ENCODE measurements at regions not wholly inside any gene's neighbourhood (a gene's known extent, or its start where the extent isn't known, plus 50 kb on each side); places are given as distances from the start of the nearest gene placed in this dataset.

- CTCF ChIA-PET, result no interaction called here
- POLR2A ChIA-PET, result interaction anchor here (1.0 kb wide), 1 partner anchor 11 kb away, joined by 3 read pairs; no protein-coding TSS in a partner anchor
- TF ChIP-seq TEAD1 (CRISPR knock-in tag; IDR thresholded peaks at IDR 0.05), result no peak
- no peak for TF ChIP-seq RELA (CRISPR knock-in tag; IDR thresholded peaks at IDR 0.05; ENCODE audit: borderline replicate concordance)
- TF ChIP-seq JAZF1 (CRISPR knock-in tag; IDR thresholded peaks at IDR 0.05), result no peak
- TF ChIP-seq ZNF138 (CRISPR knock-in tag; conservative IDR thresholded peaks at IDR 0.05), result no peak
- no peak for TF ChIP-seq ETV6 (CRISPR knock-in tag; IDR thresholded peaks at IDR 0.05)
- TF ChIP-seq NR3C1 (CRISPR knock-in tag; conservative IDR thresholded peaks at IDR 0.05; ENCODE audit: low read depth), result no peak
- no peak for TF ChIP-seq ZNF232 (CRISPR knock-in tag; IDR thresholded peaks at IDR 0.05)
- no peak for TF ChIP-seq ZNF317 (CRISPR knock-in tag; IDR thresholded peaks at IDR 0.05; ENCODE audit: borderline replicate concordance, low read depth)
- TF ChIP-seq GABPB1 (CRISPR knock-in tag; IDR thresholded peaks at IDR 0.05), result no peak
Observed at GRCh38 chr3:150308037-150308319, 100.1 kb upstream of the TSC22D2 start.

GRCh38 chr3:150307311-150308036 is 100.6 kb upstream of the TSC22D2 start:
- ChIA-PET CTCF (no interaction called here), POLR2A (interaction anchor here (1.0 kb wide), 1 partner anchor 11 kb away, joined by 3 read pairs; no protein-coding TSS in a partner anchor)
- Mint-ChIP-seq H3K4me1 (no peaks in the 10 kb centered on the region), H3K9me3 (no peaks in the 10 kb centered on the region), H3K27ac (no peak overlapping the region), H3K27me3 (ENCODE audit: low read depth) (no peaks in the 10 kb centered on the region), H3K4me3 (no peak overlapping the region), H3K36me3 (no peaks in the 10 kb centered on the region)
- TF ChIP-seq ATF6 (CRISPR knock-in tag; IDR thresholded peaks at IDR 0.05), result no peak
- no peak for DNase-seq (ENCODE audit: low spot score)
- ATAC-seq, result no peak

More at GRCh38 chr3:150308037-150308319, 100.1 kb upstream of the TSC22D2 start:
- no peaks in the 10 kb centered on the region for H3K36me3 Mint-ChIP-seq
- H3K27ac Mint-ChIP-seq, result no peak overlapping the region
- H3K27me3 Mint-ChIP-seq (ENCODE audit: low read depth), result no peaks in the 10 kb centered on the region
- no peaks in the 10 kb centered on the region for H3K9me3 Mint-ChIP-seq
- ATAC-seq, result no peak
- H3K4me1 Mint-ChIP-seq, result no peaks in the 10 kb centered on the region
- H3K4me3 Mint-ChIP-seq, result no peak overlapping the region
- no peak for DNase-seq (ENCODE audit: low spot score)

- no peaks in the 10 kb centered on the region for H3K27me3 Mint-ChIP-seq (ENCODE audit: low read depth)
- no peak overlapping the region for H3K27ac Mint-ChIP-seq
- H3K4me1 Mint-ChIP-seq, result no peaks in the 10 kb centered on the region
- no peak for TF ChIP-seq ATF1 (CRISPR knock-in tag; IDR thresholded peaks at IDR 0.05)
- no peak for TF ChIP-seq NR3C1 (CRISPR knock-in tag; conservative IDR thresholded peaks at IDR 0.05; ENCODE audit: low read depth)
- TF ChIP-seq MYBL2 (CRISPR knock-in tag; IDR thresholded peaks at IDR 0.05), result no peak
- no peak for TF ChIP-seq PREB (CRISPR knock-in tag; IDR thresholded peaks at IDR 0.05; ENCODE audit: borderline replicate concordance)
- no peak for TF ChIP-seq ZNF263 (CRISPR knock-in tag; IDR thresholded peaks at IDR 0.05; ENCODE audit: low read depth)
- TF ChIP-seq HMGXB4 (CRISPR knock-in tag; IDR thresholded peaks at IDR 0.05), result no peak
- TF ChIP-seq NR2C2 (CRISPR knock-in tag; IDR thresholded peaks at IDR 0.05), result no peak
- no peak for TF ChIP-seq AR (CRISPR knock-in tag; IDR thresholded peaks at IDR 0.05)
- no peaks in the 10 kb centered on the region for H3K9me3 Mint-ChIP-seq
- ChIA-PET CTCF (no interaction called here), POLR2A (interaction anchor here (1.0 kb wide), 1 partner anchor 10 kb away, joined by 3 read pairs; no protein-coding TSS in a partner anchor)
- no peaks in the 10 kb centered on the region for H3K36me3 Mint-ChIP-seq
- H3K4me3 Mint-ChIP-seq, result no peak overlapping the region
- no peak for ATAC-seq
- DNase-seq (ENCODE audit: low spot score), result no peak
Observed at GRCh38 chr3:150306906-150307305, 101.2 kb upstream of the TSC22D2 start.
